Right ventricle myocardium inferior (tissue), 1 donor: ENCODE measurements at regions not wholly inside any gene's neighbourhood (a gene's known extent, or its start where the extent isn't known, plus 50 kb on each side); places are given as distances from the start of the nearest gene placed in this dataset.
"Not testable (repeated sequence)": the region's sequence is repeated elsewhere in the genome, so short reads cannot be mapped to it uniquely, and the experiment has no call there.

Source experiments
- ATAC-seq: fragments of 200-7000 bp; cut with Tn5 transposase; one replicate; pipeline ENCODE4 v1.9.1; 2020; ENCODE audit warnings: mild to moderate bottlenecking, moderate library complexity
- DNase-seq: peaks from one replicate; pipeline ENCODE4 v3.0.0; 2021; ENCODE audit errors: missing footprints
- intact Hi-C: fragments of 100-400 bp; cut with DNase I; formaldehyde crosslinking; loops from one replicate; pipeline ENCODE4 v1.11.0; 2022
- donor health status: DM: no; HTN: yes; CAD: no; lungs with severe emphysema.

- intact Hi-C loops = no loop called here
- no peak for DNase-seq
- ATAC-seq = no peak
Measured at GRCh38 chr7:114364151-114364550, 50.5 kb upstream of the FOXP2 start.

GRCh38 chr7:114363292-114363691, 51.3 kb upstream of the FOXP2 start:
- intact Hi-C loops = no loop called here
- ATAC-seq = no peak
- DNase-seq = no peak

- ATAC-seq (no peak), DNase-seq (peak; percentile 37)
- intact Hi-C loops = no loop called here
Measured at GRCh38 chr7:114358911-114359310, 55.7 kb upstream of the FOXP2 start.

- intact Hi-C loops = no loop called here
- DNase-seq (no peak), ATAC-seq (no peak)
Measured at GRCh38 chr7:114356133-114356532, 58.5 kb upstream of the FOXP2 start.

GRCh38 chr7:114354306-114354705, 60.3 kb upstream of the FOXP2 start:
- intact Hi-C loops = no loop called here
- ATAC-seq = no peak
- DNase-seq = no peak

GRCh38 chr7:114345494-114345893, 69.1 kb upstream of the FOXP2 start:
- ATAC-seq (no peak), DNase-seq (no peak)
- intact Hi-C loops = no loop called here

- ATAC-seq (no peak), DNase-seq (no peak)
- intact Hi-C loops = no loop called here
Measured at GRCh38 chr7:114343949-114344708, 70.5 kb upstream of the FOXP2 start.

GRCh38 chr7:114342431-114343179, 72.0 kb upstream of the FOXP2 start:
- intact Hi-C loops = no loop called here
- ATAC-seq (no peak), DNase-seq (no peak)

GRCh38 chr7:114341648-114342047, 73.0 kb upstream of the FOXP2 start:
- intact Hi-C loops = no loop called here
- ATAC-seq (no peak), DNase-seq (no peak)

- no peak for ATAC-seq
- intact Hi-C loops = no loop called here
- no peak for DNase-seq
Measured at GRCh38 chr7:114334989-114335388, 79.6 kb upstream of the FOXP2 start.

- intact Hi-C loops, ATAC-seq, DNase-seq: not testable (repeated sequence)
Measured at GRCh38 chr7:114329458-114329857, 85.2 kb upstream of the FOXP2 start.

- no peak for DNase-seq
- ATAC-seq = no peak
- intact Hi-C loops = no loop called here
Measured at GRCh38 chr7:114317450-114318098, 97.0 kb upstream of the FOXP2 start.

- no peak for DNase-seq
- no peak for ATAC-seq
- intact Hi-C loops = no loop called here
Measured at GRCh38 chr7:114312649-114313048, 102.0 kb upstream of the FOXP2 start.

- intact Hi-C loops = no loop called here
- ATAC-seq (no peak), DNase-seq (no peak)
Measured at GRCh38 chr7:114310345-114311110, 104.1 kb upstream of the FOXP2 start.

- intact Hi-C loops = no loop called here
- no peak for ATAC-seq
- no peak for DNase-seq
Measured at GRCh38 chr7:114309729-114310128, 104.9 kb upstream of the FOXP2 start.

GRCh38 chr7:114303301-114303700, 111.3 kb upstream of the FOXP2 start:
- no peak for DNase-seq
- no peak for ATAC-seq
- intact Hi-C loops = no loop called here

GRCh38 chr7:114302858-114303257, 111.8 kb upstream of the FOXP2 start:
- no peak for DNase-seq
- intact Hi-C loops = no loop called here
- no peak for ATAC-seq

GRCh38 chr7:114298011-114298410, 116.6 kb upstream of the FOXP2 start:
- ATAC-seq (no peak), DNase-seq (no peak)
- intact Hi-C loops = no loop called here

GRCh38 chr7:114297121-114297520, 117.5 kb upstream of the FOXP2 start:
- intact Hi-C loops = no loop called here
- DNase-seq (peak; percentile 42), ATAC-seq (no peak)
